ENCODE measurements at regions not wholly inside any gene's neighbourhood (a gene's known extent, or its start where the extent isn't known, plus 50 kb on each side); places are given as distances from the start of the nearest gene placed in this dataset.

GRCh38 chr10:21299330-21299729, 226.2 kb downstream of the SKIDA1 start:
- no peaks in the 10 kb centered on the region for H3K36me3 ChIP-seq (ENCODE audit: control insufficient read depth, insufficient read depth, low read length)
- no TSS peak for BruUV-seq (replicated peaks)
- H3K27ac ChIP-seq (ENCODE audit: low read length) = peak overlapping the region; percentile 99
- POLR2A ChIA-PET = no interaction called here
- TF ChIP-seq CTCF (IDR thresholded peaks at IDR 0.05) (no peak), SIN3A (IDR thresholded peaks at IDR 0.05; ENCODE audit: borderline replicate concordance, insufficient read depth, low read depth, low read length) (no peak), POLR2AphosphoS5 (IDR thresholded peaks at IDR 0.05; ENCODE audit: low read depth, low read length) (no peak), REST (IDR thresholded peaks at IDR 0.05; ENCODE audit: insufficient read depth in 1 of 2, low read depth in 2 of 2, low read length in 1 of 2) (no peak), TCF7L2 (IDR thresholded peaks at IDR 0.05; ENCODE audit: low read depth, low read length) (no peak)
- no peaks in the 10 kb centered on the region for H3K27me3 ChIP-seq (ENCODE audit: control insufficient read depth, insufficient read depth, low read length)
- H3K9me3 ChIP-seq (ENCODE audit: control insufficient read depth, insufficient read depth, low read depth, low read length) = no peaks in the 10 kb centered on the region
- ATAC-seq (no peak), DNase-seq (ENCODE audit: low read depth, low spot score) (no peak)
- no peak overlapping the region for H3K4me3 ChIP-seq (ENCODE audit: low read depth in 2 of 2, low read length in 2 of 2)
- CTCF ChIA-PET = no interaction called here
- intact Hi-C loops (cut with micrococcal nuclease; ENCODE audit: unreplicated experiment) (loop anchor here (10.0 kb wide), 1 partner anchor 65 kb away; no protein-coding TSS in a partner anchor), in situ Hi-C loops (cut with HindIII; ENCODE audit: low pct_unique_long_range_greater_than_20kb, low sequenced_read_pairs) (no loop called here)
- H3K4me1 ChIP-seq (ENCODE audit: control insufficient read depth, insufficient read depth, low read length) = peaks cover 22% of the 10 kb centered on the region

- peaks cover 25% of the 10 kb centered on the region for H3K4me1 ChIP-seq (ENCODE audit: control insufficient read depth, insufficient read depth, low read length)
- ChIA-PET POLR2A (no interaction called here), CTCF (no interaction called here)
- no peaks in the 10 kb centered on the region for H3K36me3 ChIP-seq (ENCODE audit: control insufficient read depth, insufficient read depth, low read length)
- ATAC-seq (no peak), DNase-seq (ENCODE audit: low read depth, low spot score) (no peak)
- TF ChIP-seq SIN3A (IDR thresholded peaks at IDR 0.05; ENCODE audit: borderline replicate concordance, insufficient read depth, low read depth, low read length) (no peak), REST (IDR thresholded peaks at IDR 0.05; ENCODE audit: insufficient read depth in 1 of 2, low read depth in 2 of 2, low read length in 1 of 2) (no peak), POLR2AphosphoS5 (IDR thresholded peaks at IDR 0.05; ENCODE audit: low read depth, low read length) (no peak), TCF7L2 (IDR thresholded peaks at IDR 0.05; ENCODE audit: low read depth, low read length) (no peak), CTCF (IDR thresholded peaks at IDR 0.05) (no peak)
- no TSS peak for BruUV-seq (replicated peaks)
- in situ Hi-C loops (cut with HindIII; ENCODE audit: low pct_unique_long_range_greater_than_20kb, low sequenced_read_pairs) = no loop called here
- intact Hi-C loops (cut with micrococcal nuclease; ENCODE audit: unreplicated experiment) = loop anchor here (10.0 kb wide), 1 partner anchor 66 kb away; no protein-coding TSS in a partner anchor
- H3K27me3 ChIP-seq (ENCODE audit: control insufficient read depth, insufficient read depth, low read length) = no peaks in the 10 kb centered on the region
- no peaks in the 10 kb centered on the region for H3K9me3 ChIP-seq (ENCODE audit: control insufficient read depth, insufficient read depth, low read depth, low read length)
- H3K4me3 ChIP-seq (ENCODE audit: low read depth in 2 of 2, low read length in 2 of 2) = no peak overlapping the region
- H3K27ac ChIP-seq (ENCODE audit: low read length) = peak overlapping the region; percentile 99
Observed at GRCh38 chr10:21298701-21299100, 226.8 kb downstream of the SKIDA1 start.
